Retina (tissue), 1 donor: ENCODE measurements at regions not wholly inside any gene's neighbourhood (a gene's known extent, or its start where the extent isn't known, plus 50 kb on each side); places are given as distances from the start of the nearest gene placed in this dataset.
"Not testable (repeated sequence)": the region's sequence is repeated elsewhere in the genome, so short reads cannot be mapped to it uniquely, and the experiment has no call there.

Experiments
- DNase-seq: peaks from one replicate; pipeline ENCODE4 v3.0.0-alpha.2; 2016

GRCh38 chr20:22966787-22967464 lies 68.2 kb upstream of the SSTR4 start:
- no peak for DNase-seq

DNA sequence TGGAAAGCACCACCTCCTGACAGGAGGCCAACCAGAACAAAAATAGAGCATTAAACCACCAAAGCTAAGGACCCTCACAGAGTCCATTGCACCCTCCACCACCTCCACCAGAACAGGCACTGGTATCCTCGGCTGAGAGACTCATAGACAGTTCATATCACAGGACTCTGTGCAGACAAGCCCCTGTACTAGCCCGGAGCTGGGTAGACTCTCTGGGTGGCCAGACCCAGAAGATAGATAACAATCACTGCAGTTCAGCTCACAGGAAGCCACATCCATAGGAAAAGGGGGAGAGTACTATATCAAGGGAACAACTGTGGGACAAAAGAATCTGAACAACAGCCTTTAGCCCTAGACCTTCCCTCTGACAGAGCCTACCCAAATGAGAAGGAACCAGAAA lies 67.4 kb upstream of the SSTR4 start:
- DNase-seq, result not testable (repeated sequence)

DNA sequence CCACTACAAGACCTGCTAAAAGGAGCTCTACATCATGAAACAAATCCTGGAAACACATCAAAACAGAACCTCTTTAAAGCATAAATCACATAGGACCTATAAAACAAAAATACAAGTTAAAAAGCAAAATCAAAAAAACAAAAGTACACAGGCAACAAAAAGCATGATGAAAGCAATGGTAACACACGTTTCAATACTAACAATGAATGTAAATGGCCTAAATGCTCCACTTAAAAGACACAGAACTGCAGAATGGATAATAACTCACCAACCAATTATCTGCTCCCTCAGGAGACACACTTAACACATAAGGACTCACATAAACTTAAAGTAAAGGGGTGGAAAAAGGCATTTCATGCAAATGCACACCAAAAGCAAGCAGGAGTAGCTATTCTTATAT lies 66.1 kb upstream of the SSTR4 start:
- not testable (repeated sequence) for DNase-seq

GRCh38 chr20:22971077-22971476 lies 64.0 kb upstream of the SSTR4 start:
- DNase-seq, result not testable (repeated sequence)

- no peak for DNase-seq
These were observed 60.8 kb upstream of the SSTR4 start for GRCh38 chr20:22974354-22974753.

DNA sequence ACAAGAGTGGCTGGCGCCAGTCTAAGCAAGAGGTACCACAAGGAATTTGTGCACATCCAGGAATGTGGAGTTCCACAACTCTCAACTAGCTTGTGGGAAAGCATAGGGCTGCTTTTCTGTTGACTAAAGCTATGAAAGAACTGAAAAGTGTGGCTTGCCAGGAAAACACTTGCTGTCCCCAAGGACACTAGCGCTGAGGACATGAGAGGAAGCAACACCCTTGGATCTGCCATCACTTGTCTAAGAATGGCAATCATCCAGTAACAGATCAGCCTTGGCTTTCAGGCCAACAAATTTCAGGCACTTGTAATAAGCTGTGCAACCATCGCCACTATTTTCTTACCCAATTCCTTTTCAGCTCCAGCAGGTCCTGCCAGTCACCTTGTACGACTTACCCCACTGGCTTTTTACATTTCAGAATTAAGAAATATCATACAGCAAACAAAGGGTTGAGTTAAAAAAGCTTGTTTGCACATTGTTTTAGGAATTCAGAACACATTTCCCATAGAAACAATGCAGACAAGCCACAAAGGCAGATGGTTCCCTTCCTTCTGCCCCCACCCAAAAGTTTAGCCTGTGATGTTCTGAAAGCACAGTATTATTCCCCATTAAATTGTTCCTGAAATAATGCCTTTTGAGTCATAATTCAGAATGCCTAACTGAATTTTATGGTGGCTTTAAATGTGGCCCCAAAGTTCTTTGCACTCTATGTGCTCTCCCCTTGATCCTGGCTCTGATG lies 57.9 kb upstream of the SSTR4 start:
- DNase-seq, result no peak

GRCh38 chr20:22984008-22984407 lies 51.1 kb upstream of the SSTR4 start:
- no peak for DNase-seq

DNA sequence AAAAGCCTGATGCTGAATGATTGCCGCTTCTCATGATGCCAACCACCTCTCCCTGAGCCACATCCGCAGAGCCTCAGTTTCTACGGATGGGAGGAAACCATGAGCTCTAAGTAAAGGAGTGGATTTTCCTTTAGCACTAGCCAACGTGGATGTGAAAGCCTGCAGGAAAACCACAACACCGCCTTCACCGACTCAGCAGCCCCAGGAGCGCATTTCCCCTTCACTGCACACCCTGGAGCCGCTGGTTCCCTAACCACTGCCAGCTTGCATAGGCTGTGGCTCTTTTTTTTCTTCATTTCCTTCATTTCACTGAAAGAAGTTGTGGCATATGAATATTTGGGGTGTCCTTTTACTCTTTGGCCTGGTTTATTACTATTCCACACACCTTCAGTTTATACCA lies 50.5 kb upstream of the SSTR4 start:
- DNase-seq, result peak; percentile 7

GRCh38 chr20:22985239-22985778 lies 49.8 kb upstream of the SSTR4 start:
- DNase-seq, result no peak
